ENCODE measurements at regions not wholly inside any gene's neighbourhood (a gene's known extent, or its start where the extent isn't known, plus 50 kb on each side); places are given as distances from the start of the nearest gene placed in this dataset.

DNA sequence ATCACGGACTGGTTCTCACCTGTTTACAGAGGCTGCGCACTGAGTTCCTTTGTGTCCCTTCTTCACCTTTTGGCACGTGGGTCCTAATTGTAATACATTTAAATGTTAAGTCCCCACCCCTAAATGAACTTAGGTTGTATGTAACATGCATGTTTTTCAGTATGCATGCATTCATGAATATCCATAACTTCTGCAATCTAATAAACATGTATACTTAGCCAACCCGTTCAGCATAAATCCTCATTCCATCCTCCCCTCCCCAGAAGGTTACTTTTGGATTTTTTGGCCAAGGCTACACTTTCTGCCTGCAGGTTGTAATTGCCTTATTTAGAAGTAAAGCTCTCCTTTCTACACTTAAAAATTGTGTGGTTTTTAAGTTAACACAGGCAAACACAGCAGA lies 314.7 kb downstream of the SUCLG1 start:
- TF ChIP-seq, protein P1, sequence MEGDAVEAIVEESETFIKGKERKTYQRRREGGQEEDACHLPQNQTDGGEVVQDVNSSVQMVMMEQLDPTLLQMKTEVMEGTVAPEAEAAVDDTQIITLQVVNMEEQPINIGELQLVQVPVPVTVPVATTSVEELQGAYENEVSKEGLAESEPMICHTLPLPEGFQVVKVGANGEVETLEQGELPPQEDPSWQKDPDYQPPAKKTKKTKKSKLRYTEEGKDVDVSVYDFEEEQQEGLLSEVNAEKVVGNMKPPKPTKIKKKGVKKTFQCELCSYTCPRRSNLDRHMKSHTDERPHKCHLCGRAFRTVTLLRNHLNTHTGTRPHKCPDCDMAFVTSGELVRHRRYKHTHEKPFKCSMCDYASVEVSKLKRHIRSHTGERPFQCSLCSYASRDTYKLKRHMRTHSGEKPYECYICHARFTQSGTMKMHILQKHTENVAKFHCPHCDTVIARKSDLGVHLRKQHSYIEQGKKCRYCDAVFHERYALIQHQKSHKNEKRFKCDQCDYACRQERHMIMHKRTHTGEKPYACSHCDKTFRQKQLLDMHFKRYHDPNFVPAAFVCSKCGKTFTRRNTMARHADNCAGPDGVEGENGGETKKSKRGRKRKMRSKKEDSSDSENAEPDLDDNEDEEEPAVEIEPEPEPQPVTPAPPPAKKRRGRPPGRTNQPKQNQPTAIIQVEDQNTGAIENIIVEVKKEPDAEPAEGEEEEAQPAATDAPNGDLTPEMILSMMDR (IDR thresholded peaks at IDR 0.05; ENCODE audit: low read length) = no peak
- TF ChIP-seq EZH2 (optimal IDR thresholded peaks at IDR 0.05; ENCODE audit: low read depth, low read length) (no peak), EZH2phosphoT487 (IDR thresholded peaks at IDR 0.05; ENCODE audit: low read length) (no peak)
